ENCODE measurements at regions not wholly inside any gene's neighbourhood (a gene's known extent, or its start where the extent isn't known, plus 50 kb on each side); places are given as distances from the start of the nearest gene placed in this dataset.

DNA sequence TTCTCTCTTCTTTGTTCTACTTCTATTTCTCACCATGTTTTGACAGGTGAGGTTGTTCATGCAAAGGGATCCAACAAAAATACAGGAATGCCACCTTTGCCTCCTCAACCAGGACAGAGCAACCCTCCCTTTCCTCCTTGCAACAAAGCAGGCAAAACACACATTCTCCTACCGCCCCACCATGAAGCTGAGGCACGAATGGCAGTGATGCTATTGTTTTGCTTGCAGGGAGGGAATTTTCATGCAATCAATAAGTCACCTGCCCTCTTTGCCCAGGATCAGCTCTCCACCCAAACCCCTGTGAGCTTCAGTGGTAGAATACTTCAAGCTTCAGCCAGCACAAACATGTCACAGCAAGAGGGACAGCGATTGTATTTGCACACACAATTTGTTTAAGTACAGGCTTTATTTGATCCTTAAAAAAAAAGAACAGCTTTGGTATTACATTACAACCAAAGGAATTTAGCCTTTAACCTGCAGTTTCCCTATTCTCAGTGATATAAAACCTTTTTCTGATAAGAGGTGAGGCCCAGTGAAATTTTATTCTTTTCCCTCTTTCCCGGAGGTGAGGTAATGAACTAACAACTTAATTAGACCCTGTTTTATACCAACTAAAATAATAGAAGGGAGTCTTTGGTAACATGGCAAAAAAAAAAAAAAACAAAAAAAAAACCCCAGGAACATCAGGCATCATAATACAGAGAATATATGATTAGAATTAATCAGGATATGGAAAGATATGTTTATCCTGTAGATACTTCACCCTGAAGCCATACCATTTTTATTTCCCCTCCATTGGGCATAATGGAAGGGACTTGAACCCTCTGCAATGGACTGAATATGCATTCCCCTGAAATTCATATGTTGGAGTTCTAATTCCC is 87.0 kb upstream of the EEA1 start:
- Histone ChIP-seq H3K36me3 (no peaks in the 10 kb centered on the region), H3K4me1 (no peaks in the 10 kb centered on the region), H3K9me3 (no peaks in the 10 kb centered on the region), H3K27ac (no peak overlapping the region), H3K4me3 (no peak overlapping the region), H3K27me3 (no peaks in the 10 kb centered on the region)
- TF ChIP-seq, protein P1, sequence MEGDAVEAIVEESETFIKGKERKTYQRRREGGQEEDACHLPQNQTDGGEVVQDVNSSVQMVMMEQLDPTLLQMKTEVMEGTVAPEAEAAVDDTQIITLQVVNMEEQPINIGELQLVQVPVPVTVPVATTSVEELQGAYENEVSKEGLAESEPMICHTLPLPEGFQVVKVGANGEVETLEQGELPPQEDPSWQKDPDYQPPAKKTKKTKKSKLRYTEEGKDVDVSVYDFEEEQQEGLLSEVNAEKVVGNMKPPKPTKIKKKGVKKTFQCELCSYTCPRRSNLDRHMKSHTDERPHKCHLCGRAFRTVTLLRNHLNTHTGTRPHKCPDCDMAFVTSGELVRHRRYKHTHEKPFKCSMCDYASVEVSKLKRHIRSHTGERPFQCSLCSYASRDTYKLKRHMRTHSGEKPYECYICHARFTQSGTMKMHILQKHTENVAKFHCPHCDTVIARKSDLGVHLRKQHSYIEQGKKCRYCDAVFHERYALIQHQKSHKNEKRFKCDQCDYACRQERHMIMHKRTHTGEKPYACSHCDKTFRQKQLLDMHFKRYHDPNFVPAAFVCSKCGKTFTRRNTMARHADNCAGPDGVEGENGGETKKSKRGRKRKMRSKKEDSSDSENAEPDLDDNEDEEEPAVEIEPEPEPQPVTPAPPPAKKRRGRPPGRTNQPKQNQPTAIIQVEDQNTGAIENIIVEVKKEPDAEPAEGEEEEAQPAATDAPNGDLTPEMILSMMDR (IDR thresholded peaks at IDR 0.05) = no peak
- TF ChIP-seq POLR2A (IDR thresholded peaks at IDR 0.05) = no peak
- DNase-seq = no peak
- intact Hi-C loops (cut with DNase I; ENCODE audit: low total_unique reads) = no loop called here

DNA sequence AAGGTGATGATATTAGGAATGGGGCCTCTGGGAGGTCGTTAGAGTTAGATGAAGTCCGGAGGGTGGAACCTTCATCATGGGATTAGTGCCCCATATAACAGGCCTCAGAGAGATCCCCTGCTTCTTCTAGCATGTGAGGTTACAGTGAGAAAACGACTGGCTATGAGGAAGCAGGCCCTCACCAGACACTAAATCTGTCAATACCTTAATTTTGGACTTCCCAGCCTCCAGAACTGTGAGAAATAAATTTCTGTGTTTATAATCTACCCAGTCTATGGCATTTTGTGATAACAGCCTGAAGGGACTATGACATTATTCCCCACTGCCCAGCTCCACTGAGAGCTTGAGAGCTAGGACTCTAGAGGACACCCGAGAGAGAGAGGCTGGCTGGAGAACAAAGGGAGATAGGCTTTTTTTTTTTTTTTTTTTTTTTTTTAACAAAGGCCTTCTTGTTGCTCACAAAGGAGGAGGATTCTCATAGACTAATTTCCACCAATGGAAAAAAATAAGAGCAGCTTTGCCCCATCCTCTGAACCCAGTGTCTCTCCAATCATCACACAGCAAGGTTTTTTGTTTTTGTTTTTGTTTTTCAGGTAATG is 87.8 kb upstream of the EEA1 start:
- TF ChIP-seq, protein P1 (IDR thresholded peaks at IDR 0.05) = no peak
- no peak for TF ChIP-seq POLR2A (IDR thresholded peaks at IDR 0.05)
- Histone ChIP-seq H3K4me1 (no peaks in the 10 kb centered on the region), H3K27ac (no peak overlapping the region), H3K9me3 (no peaks in the 10 kb centered on the region), H3K36me3 (no peaks in the 10 kb centered on the region), H3K4me3 (no peak overlapping the region), H3K27me3 (no peaks in the 10 kb centered on the region)
- intact Hi-C loops (cut with DNase I; ENCODE audit: low total_unique reads) = no loop called here
- DNase-seq = no peak

DNA sequence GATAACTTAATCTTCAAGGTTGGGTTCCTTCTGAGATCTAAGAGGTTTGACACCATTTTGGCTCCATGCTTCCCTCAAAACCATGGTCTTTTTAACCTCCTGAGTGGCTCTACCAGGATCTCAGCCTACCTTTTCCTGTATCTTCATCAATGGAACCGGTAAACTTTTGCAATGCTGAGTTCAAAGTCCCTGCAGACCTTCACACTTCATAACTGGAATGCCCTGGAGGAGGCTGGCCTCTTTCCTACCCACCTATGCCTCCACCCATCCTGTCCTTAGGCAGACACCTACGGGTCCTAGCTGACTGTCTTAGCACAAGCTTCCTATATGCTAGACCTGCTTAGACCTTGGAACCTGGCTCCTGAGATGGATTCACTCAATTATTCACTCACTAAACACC is 89.5 kb upstream of the EEA1 start:
- no peak for TF ChIP-seq POLR2A (IDR thresholded peaks at IDR 0.05)
- TF ChIP-seq, protein P1 (IDR thresholded peaks at IDR 0.05) = no peak
- H3K27me3 ChIP-seq = no peaks in the 10 kb centered on the region

DNA sequence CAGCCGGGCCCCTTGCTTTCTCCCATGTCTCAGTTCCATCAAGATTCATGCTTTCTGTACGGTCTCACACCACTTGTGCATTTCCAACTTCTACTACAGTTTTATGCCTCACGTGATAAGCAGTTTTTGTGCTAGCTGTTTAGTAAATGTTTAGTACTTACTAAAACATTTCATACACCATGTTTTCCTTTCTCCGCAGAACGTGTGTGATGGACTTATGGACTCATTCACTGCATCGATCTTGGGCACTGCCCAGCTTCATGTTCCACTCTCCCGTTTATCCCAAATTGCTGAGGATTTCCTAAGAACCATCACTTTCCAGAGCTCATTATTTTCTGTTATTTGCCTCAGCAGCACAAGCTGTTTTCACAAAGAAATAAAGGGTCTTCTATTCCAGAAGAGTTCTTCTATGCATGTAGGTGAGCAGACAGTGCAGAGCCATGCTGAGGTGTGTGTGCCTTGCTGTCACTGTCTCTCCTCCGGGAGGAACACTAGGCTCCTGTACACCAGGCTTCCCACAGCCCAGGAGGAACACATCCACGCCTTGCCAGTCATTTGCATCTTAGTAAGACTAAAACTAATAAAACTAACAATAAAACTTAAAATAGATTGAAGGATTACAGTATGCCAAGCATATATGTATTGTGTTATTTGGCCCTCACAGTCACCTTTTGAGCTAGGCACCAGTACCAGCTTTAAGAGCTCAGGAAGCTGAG is 90.3 kb upstream of the EEA1 start:
- DNase-seq = no peak
- intact Hi-C loops (cut with DNase I; ENCODE audit: low total_unique reads) = no loop called here
- H3K4me1 ChIP-seq = no peaks in the 10 kb centered on the region
- H3K9me3 ChIP-seq = no peaks in the 10 kb centered on the region
- H3K27ac ChIP-seq = no peak overlapping the region
- H3K27me3 ChIP-seq = no peaks in the 10 kb centered on the region
- TF ChIP-seq, protein P1 (IDR thresholded peaks at IDR 0.05) = no peak
- no peak for TF ChIP-seq POLR2A (IDR thresholded peaks at IDR 0.05)
- H3K36me3 ChIP-seq = no peaks in the 10 kb centered on the region
- no peak overlapping the region for H3K4me3 ChIP-seq

More for the DNA sequence above, 89.5 kb upstream of the EEA1 start:
- Histone ChIP-seq H3K36me3 (no peaks in the 10 kb centered on the region), H3K4me1 (no peaks in the 10 kb centered on the region), H3K9me3 (no peaks in the 10 kb centered on the region), H3K27ac (no peak overlapping the region), H3K4me3 (no peak overlapping the region)
- intact Hi-C loops (cut with DNase I; ENCODE audit: low total_unique reads) = no loop called here
- no peak for DNase-seq

All from uterus (tissue), 3 donors.